ENCODE measurements at regions not wholly inside any gene's neighbourhood (a gene's known extent, or its start where the extent isn't known, plus 50 kb on each side); places are given as distances from the start of the nearest gene placed in this dataset.

- TF ChIP-seq CTCF (conservative IDR thresholded peaks at IDR 0.05) (no peak), EZH2 (IDR thresholded peaks at IDR 0.05; ENCODE audit: low read depth) (no peak)
Measured at GRCh38 chr2:128813352-128814034, 494.8 kb upstream of the HS6ST1 start.
